ENCODE measurements at regions not wholly inside any gene's neighbourhood (a gene's known extent, or its start where the extent isn't known, plus 50 kb on each side); places are given as distances from the start of the nearest gene placed in this dataset.

GRCh38 chr4:157908031-157908430, 264.8 kb downstream of the GASK1B start:
- ATAC-seq (no peak), DNase-seq (no peak)
- intact Hi-C loops (cut with micrococcal nuclease) = no loop called here

- no peak for ATAC-seq
- DNase-seq = no peak
- intact Hi-C loops (cut with micrococcal nuclease) = no loop called here
These were observed 265.4 kb downstream of the GASK1B start for GRCh38 chr4:157907226-157907946.

GRCh38 chr4:157898836-157899605, 273.8 kb downstream of the GASK1B start:
- ATAC-seq = no peak
- intact Hi-C loops (cut with micrococcal nuclease) = no loop called here
- no peak for DNase-seq

- ATAC-seq (no peak), DNase-seq (no peak)
- intact Hi-C loops (cut with micrococcal nuclease) = no loop called here
These were observed 274.9 kb downstream of the GASK1B start for GRCh38 chr4:157897855-157898370.

- ATAC-seq (no peak), DNase-seq (no peak)
- intact Hi-C loops (cut with micrococcal nuclease) = no loop called here
These were observed 276.1 kb downstream of the GASK1B start for GRCh38 chr4:157896726-157897125.

GRCh38 chr4:157895205-157895604, 277.6 kb downstream of the GASK1B start:
- ATAC-seq = no peak
- intact Hi-C loops (cut with micrococcal nuclease) = no loop called here

GRCh38 chr4:157889788-157890187, 283.0 kb downstream of the GASK1B start:
- DNase-seq (no peak), ATAC-seq (no peak)
- intact Hi-C loops (cut with micrococcal nuclease) = no loop called here

More at GRCh38 chr4:157895205-157895604, 277.6 kb downstream of the GASK1B start:
- no peak for DNase-seq

- intact Hi-C loops (cut with micrococcal nuclease) = no loop called here
- ATAC-seq = no peak
- DNase-seq = no peak
These were observed 284.5 kb downstream of the GASK1B start for GRCh38 chr4:157888281-157888680.

GRCh38 chr4:157887316-157887715, 285.5 kb downstream of the GASK1B start:
- DNase-seq (no peak), ATAC-seq (no peak)
- intact Hi-C loops (cut with micrococcal nuclease) = no loop called here

GRCh38 chr4:157886645-157887044, 286.2 kb downstream of the GASK1B start:
- intact Hi-C loops (cut with micrococcal nuclease) = no loop called here
- no peak for ATAC-seq
- no peak for DNase-seq

GRCh38 chr4:157885811-157886210, 287.0 kb downstream of the GASK1B start:
- ATAC-seq = no peak
- DNase-seq = no peak
- intact Hi-C loops (cut with micrococcal nuclease) = no loop called here

- intact Hi-C loops (cut with micrococcal nuclease) = no loop called here
- no peak for DNase-seq
- no peak for ATAC-seq
These were observed 289.9 kb downstream of the GASK1B start for GRCh38 chr4:157882901-157883300.

GRCh38 chr4:157880761-157881160, 292.1 kb downstream of the GASK1B start:
- DNase-seq = no peak
- intact Hi-C loops (cut with micrococcal nuclease) = no loop called here
- no peak for ATAC-seq

GRCh38 chr4:157854819-157855218, 318.0 kb downstream of the GASK1B start:
- DNase-seq (no peak), ATAC-seq (no peak)
- intact Hi-C loops (cut with micrococcal nuclease) = no loop called here

DNA sequence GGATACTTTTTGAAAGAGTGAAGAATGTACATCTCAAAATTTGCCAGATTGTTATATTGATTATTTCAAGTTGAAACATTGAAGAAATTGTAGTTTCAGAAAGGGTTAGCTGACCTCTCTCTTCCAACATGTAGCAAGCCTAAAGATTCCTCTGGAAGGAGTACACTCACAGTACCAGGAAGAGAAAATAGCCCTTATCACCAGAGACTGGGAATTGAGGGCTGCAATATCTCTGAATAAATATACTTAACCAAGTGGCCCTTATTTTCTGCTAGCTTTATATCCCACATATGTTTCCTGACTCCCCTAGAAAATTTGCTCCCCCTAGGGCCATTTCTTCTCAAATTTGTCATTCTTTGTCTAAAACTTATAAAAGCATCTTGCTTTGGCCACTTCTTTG, 332.2 kb downstream of the GASK1B start:
- DNase-seq (no peak), ATAC-seq (no peak)
- intact Hi-C loops (cut with micrococcal nuclease) = no loop called here

GRCh38 chr4:157840034-157840433, 332.8 kb downstream of the GASK1B start:
- ATAC-seq = no peak
- intact Hi-C loops (cut with micrococcal nuclease) = no loop called here
- no peak for DNase-seq

DNA sequence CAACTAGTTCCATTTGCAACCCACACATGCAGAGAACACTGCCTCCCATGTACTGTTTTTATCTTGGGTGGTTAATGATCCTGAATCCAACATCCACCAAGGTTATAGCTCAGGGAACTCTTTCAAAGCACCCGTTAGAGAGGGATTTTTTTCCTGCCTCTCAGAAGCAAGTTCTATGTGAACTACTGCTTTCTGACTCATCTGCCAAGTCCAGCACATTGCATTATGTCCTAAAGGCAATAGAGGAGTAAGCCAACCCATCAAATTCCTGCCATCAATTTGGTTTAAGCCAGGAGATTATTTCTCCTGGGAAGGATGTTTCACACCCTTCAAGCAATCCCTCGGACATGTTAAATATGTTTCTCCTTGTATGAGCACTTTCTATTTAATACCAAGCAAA, 334.5 kb downstream of the GASK1B start:
- no peak for ATAC-seq
- no peak for DNase-seq
- intact Hi-C loops (cut with micrococcal nuclease) = no loop called here

GRCh38 chr4:157837071-157837703, 335.6 kb downstream of the GASK1B start:
- DNase-seq (no peak), ATAC-seq (no peak)
- intact Hi-C loops (cut with micrococcal nuclease) = no loop called here

DNA sequence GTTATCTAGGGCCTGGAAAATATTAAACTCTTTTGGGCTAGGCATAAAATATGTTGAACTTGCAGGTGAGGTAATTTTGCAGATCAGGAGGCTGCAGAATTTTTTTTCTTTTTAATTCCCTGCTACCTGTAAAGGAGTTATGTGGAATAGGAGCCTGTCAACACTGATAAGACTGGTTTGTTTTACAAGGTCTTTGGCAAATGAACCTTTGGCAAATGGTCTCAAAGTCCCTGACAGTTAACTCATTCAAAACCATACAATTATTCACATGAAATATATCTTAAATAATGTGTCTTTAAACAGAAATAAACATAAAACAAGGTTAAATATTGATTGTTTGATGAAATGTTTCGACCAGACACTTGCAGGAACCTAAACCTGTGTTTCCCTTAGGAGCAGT, 340.2 kb downstream of the GASK1B start:
- ATAC-seq = no peak
- intact Hi-C loops (cut with micrococcal nuclease) = no loop called here
- DNase-seq = no peak

DNA sequence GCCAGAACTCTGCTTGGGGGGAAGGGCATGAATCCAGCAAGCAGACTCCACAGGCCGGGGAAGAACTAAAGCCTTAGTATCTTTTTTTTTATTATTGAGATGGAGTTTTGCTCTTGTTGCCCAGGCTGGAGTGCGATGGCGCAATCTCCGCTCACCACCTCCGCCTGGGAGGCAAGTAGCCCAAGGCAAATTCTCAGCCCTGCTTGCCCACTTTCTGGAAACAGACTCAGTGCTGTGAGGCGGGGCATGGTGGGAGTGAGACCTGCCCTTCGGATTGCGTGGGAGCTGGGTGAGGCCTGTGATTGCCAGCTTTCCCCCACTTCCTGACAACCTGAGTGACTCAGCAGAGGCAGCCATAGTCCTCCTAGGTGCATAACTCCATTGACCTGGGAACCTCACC, 348.8 kb downstream of the GASK1B start:
- DNase-seq = no peak
- no peak for ATAC-seq
- intact Hi-C loops (cut with micrococcal nuclease) = no loop called here
